Lower leg skin (tissue), 4 donors: ENCODE measurements at regions not wholly inside any gene's neighbourhood (a gene's known extent, or its start where the extent isn't known, plus 50 kb on each side); places are given as distances from the start of the nearest gene placed in this dataset.

Experiments used
- DNase-seq, 2 donors: peaks; one replicate each; pipeline ENCODE4 v3.0.0-alpha.2; 2019; ENCODE audit warnings: low spot score in 2 of 2
- H3K4me3 ChIP-seq: fragments of 200-600 bp; sonication (generic); 2 replicates; pipeline ENCODE4 v1.5.1; 2017; ENCODE audit warnings: mild to moderate bottlenecking, low read depth; ENCODE audit not compliant: poor library complexity, severe bottlenecking
- POLR2A ChIP-seq, 2 donors: fragments of 450-650 bp; IDR thresholded peaks; one replicate each; pipeline ENCODE4 v1.6.1; 2016 to 2017; ENCODE audit warnings: antibody characterized with exemption in 2 of 2, mild to moderate bottlenecking in 1 of 2, moderate library complexity in 1 of 2
- WGBS, 2 donors: methylation state at CpG; one replicate each; pipeline ENCODE4 v1.1.5; 2018; 5-methylcytosine and 5-hydroxymethylcytosine counted together
- intact Hi-C: fragments of 100-400 bp; cut with DNase I; formaldehyde crosslinking; loops from one replicate; pipeline ENCODE4 v1.15.0; 2023; ENCODE audit warnings: low total_unique reads
- TF ChIP-seq, protein P1 (sequence below), 3 donors: fragments of 450-650 bp; IDR thresholded peaks; one replicate each; pipeline ENCODE4 v1.5.1; 2016; ENCODE audit warnings: antibody characterized with exemption in 3 of 3, mild to moderate bottlenecking in 3 of 3, moderate library complexity in 2 of 3

GRCh38 chr9:91071184-91071990, 269.8 kb downstream of the SYK start:
- intact Hi-C loops: no loop called here
- TF ChIP-seq, protein P1, sequence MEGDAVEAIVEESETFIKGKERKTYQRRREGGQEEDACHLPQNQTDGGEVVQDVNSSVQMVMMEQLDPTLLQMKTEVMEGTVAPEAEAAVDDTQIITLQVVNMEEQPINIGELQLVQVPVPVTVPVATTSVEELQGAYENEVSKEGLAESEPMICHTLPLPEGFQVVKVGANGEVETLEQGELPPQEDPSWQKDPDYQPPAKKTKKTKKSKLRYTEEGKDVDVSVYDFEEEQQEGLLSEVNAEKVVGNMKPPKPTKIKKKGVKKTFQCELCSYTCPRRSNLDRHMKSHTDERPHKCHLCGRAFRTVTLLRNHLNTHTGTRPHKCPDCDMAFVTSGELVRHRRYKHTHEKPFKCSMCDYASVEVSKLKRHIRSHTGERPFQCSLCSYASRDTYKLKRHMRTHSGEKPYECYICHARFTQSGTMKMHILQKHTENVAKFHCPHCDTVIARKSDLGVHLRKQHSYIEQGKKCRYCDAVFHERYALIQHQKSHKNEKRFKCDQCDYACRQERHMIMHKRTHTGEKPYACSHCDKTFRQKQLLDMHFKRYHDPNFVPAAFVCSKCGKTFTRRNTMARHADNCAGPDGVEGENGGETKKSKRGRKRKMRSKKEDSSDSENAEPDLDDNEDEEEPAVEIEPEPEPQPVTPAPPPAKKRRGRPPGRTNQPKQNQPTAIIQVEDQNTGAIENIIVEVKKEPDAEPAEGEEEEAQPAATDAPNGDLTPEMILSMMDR (IDR thresholded peaks at IDR 0.05): no peak
- H3K4me3 ChIP-seq: no peak overlapping the region
- WGBS, 2 donors: 81 to 83% methylated on average over 16 to 17 of the region's 17 CpGs
- no peak for DNase-seq

DNA sequence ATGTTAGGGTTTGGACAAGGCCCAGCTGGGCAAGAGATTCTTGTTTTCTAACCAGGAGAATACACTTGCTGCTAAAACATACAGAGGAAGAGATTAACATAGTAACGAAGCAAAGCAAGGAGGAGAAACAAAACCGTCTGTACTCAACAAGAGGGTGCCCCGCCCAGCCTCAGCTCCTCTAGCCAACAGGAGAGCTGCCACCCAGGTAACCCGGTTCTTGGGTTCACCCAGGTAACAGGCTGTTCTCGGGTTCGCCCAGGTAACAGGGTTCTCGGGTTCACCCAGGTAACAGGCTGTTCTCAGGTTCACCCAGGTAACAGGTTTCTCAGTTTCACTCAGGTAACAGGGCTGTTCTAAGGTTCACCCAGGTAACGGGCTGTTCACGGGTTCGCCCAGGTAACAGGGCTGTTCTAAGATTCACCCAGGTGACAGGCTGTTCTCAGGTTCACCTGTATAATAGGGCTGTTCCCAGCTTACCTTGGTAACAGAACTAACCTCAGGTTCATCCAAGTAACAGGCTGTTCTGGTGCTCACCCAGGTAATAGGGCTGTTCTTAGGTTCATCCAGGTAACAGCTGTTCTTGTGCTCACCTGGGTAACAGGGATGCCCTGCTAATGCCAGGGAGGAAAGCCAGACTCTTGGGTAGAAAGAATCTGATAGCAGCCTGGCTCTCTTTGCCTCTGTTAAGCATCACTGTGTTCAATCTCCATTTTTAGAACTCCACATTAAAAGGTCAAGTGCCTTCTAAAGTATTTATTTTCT, 271.6 kb downstream of the SYK start:
- DNase-seq: peak in 1 of 2 donors; percentile 41
- TF ChIP-seq POLR2A (IDR thresholded peaks at IDR 0.05): no peak
- TF ChIP-seq, protein P1 (IDR thresholded peaks at IDR 0.05): no peak
- no peak overlapping the region for H3K4me3 ChIP-seq
- intact Hi-C loops: no loop called here
- WGBS, 2 donors: 63 to 64% methylated on average over 7 to 10 of the region's 10 CpGs

DNA sequence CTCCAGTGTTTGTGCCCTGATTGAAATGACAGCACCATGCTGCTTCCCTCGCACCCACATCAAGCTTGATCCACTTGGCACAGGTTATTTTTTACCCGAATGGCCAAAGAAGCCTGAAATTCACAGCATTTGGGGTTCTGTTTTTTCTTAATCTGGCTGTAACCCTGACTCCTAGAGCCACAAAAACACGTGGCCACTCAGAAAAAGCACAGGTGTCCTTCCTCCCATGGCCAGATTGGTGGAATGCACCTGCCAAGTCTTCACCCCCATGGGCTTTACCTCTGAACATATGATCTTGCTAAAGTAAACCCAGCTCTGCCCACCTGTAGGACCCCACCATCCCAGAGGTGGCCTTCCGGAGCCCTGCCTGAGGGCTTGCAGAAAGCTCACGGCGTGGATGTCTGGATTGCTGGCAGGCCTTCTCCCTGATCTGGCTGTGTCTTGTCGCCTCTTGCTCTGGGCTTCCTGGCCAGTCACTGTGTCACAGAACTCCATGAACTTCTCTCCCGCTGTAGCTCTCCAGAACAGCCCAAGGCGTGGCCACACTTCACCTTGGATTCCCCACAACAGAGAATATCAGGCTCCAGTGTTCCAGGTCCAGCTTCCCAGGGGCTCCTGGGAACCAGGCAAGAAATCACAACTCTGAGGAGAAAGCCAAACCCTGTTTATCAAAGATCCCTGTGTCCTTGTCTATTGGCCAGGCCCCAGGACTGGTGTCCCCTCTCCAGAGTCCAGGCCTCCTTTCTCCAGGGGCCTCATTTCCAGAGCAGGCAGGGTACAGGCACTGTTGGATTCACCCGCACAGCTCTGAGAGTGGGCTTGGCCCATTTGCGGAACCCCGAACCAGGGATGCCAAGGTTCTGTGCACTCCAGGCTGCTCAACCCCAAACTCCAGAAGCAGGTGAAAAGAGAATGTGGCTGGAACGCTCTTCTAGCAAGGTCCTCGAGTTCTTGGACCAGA, 272.5 kb downstream of the SYK start:
- 88 to 90% methylated on average over 14 of the region's 14 CpGs for WGBS, 2 donors
- intact Hi-C loops: no loop called here
- DNase-seq: no peak
- TF ChIP-seq, protein P1 (IDR thresholded peaks at IDR 0.05): no peak
- TF ChIP-seq POLR2A (IDR thresholded peaks at IDR 0.05): no peak
- H3K4me3 ChIP-seq: no peak overlapping the region

DNA sequence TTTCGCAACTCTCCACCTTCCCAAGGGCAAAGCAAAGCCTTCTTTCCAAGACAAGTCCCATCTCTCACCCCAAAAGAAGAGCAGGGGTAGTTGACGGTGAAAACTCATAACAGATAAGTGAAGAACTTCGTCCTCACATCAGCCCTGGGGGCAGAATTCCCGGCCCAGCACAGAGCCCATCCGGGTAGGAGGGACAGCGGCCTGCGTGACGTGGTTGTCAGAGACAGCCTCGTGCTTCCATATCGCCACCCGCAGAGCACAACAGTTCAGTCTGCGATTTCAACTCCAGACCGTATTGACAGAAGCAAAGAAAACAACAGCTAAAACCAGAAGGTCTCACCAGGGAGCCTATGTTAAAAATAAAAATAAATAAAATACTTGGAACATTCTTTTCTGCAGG, 273.2 kb downstream of the SYK start:
- TF ChIP-seq, protein P1 (IDR thresholded peaks at IDR 0.05): no peak
- TF ChIP-seq POLR2A (IDR thresholded peaks at IDR 0.05): no peak
- intact Hi-C loops: no loop called here
- WGBS, 2 donors: 86 to 91% methylated on average over 13 of the region's 13 CpGs
- H3K4me3 ChIP-seq: no peak overlapping the region
- DNase-seq: no peak

DNA sequence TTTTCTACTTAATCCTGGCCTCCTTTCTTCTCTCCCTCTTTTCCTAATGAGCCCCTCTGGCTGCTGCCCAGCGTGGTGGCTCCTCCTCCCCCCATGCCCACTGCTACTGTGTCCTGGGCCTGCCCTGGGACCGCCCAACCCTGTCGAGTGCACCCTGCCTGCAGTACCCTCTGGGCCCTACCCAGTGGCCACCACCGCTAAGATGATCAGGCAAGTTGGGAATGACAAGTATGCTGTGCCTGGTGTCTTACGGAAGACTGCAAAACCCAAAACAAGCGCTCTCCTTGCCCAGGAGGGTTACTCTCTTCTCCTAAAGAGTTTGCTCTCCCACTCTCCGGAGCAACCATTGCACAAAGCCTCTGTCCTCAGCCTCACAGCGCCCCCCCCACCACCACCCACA, 273.7 kb downstream of the SYK start:
- 84 to 91% methylated on average over 8 of the region's 8 CpGs for WGBS, 2 donors
- TF ChIP-seq POLR2A (IDR thresholded peaks at IDR 0.05): no peak
- TF ChIP-seq, protein P1 (IDR thresholded peaks at IDR 0.05): no peak
- no peak overlapping the region for H3K4me3 ChIP-seq
- DNase-seq: no peak
- intact Hi-C loops: no loop called here
